ENCODE measurements at regions not wholly inside any gene's neighbourhood (a gene's known extent, or its start where the extent isn't known, plus 50 kb on each side); places are given as distances from the start of the nearest gene placed in this dataset.
"Not testable (repeated sequence)": the region's sequence is repeated elsewhere in the genome, so short reads cannot be mapped to it uniquely, and the experiment has no call there.

GRCh38 chr12:124700810-124701592, 133.6 kb upstream of the NCOR2 start:
- no peak overlapping the region for H3K27ac Mint-ChIP-seq
- no peak overlapping the region for H3K4me3 Mint-ChIP-seq
- peaks cover 11% of the 10 kb centered on the region for H3K27me3 Mint-ChIP-seq
- DNase-seq, result no peak
- CTCF ChIA-PET, result interaction anchor here (0.5 to 0.6 kb wide), 2 partner anchors 27 to 99 kb away, joined by 3 to 4 read pairs; no protein-coding TSS in a partner anchor
- no peaks in the 10 kb centered on the region for H3K9me3 Mint-ChIP-seq
- POLR2A ChIA-PET, result no interaction called here
- H3K36me3 Mint-ChIP-seq (ENCODE audit: low read depth), result no peaks in the 10 kb centered on the region
- no peaks in the 10 kb centered on the region for H3K4me1 Mint-ChIP-seq

- H3K27ac Mint-ChIP-seq, result no peak overlapping the region
- H3K36me3 Mint-ChIP-seq (ENCODE audit: low read depth), result no peaks in the 10 kb centered on the region
- ChIA-PET CTCF (no interaction called here), POLR2A (no interaction called here)
- H3K9me3 Mint-ChIP-seq, result no peaks in the 10 kb centered on the region
- H3K4me3 Mint-ChIP-seq, result no peak overlapping the region
- peaks cover 12% of the 10 kb centered on the region for H3K27me3 Mint-ChIP-seq
- no peak for DNase-seq
- peaks cover 4% of the 10 kb centered on the region for H3K4me1 Mint-ChIP-seq
Measured at GRCh38 chr12:124699909-124700308, 132.5 kb upstream of the NCOR2 start.

GRCh38 chr12:124698998-124699305, 131.5 kb upstream of the NCOR2 start:
- ChIA-PET POLR2A (no interaction called here), CTCF (interaction anchor here (1.2 to 1.3 kb wide), 2 partner anchors 9 to 11 kb away, joined by 3 read pairs; no protein-coding TSS in a partner anchor)
- DNase-seq, result no peak
- H3K27ac Mint-ChIP-seq, result no peak overlapping the region
- no peak overlapping the region for H3K4me3 Mint-ChIP-seq
- H3K27me3 Mint-ChIP-seq, result peaks cover 12% of the 10 kb centered on the region
- no peaks in the 10 kb centered on the region for H3K9me3 Mint-ChIP-seq
- H3K36me3 Mint-ChIP-seq (ENCODE audit: low read depth), result no peaks in the 10 kb centered on the region
- H3K4me1 Mint-ChIP-seq, result peaks cover 12% of the 10 kb centered on the region

GRCh38 chr12:124698211-124698997, 131.0 kb upstream of the NCOR2 start:
- Mint-ChIP-seq H3K9me3 (no peaks in the 10 kb centered on the region), H3K27me3 (peaks cover 12% of the 10 kb centered on the region), H3K4me1 (peaks cover 16% of the 10 kb centered on the region), H3K36me3 (ENCODE audit: low read depth) (no peaks in the 10 kb centered on the region), H3K27ac (no peak overlapping the region), H3K4me3 (no peak overlapping the region)
- CTCF ChIA-PET, result interaction anchor here (1.2 to 1.3 kb wide), 2 partner anchors 9 to 11 kb away, joined by 3 read pairs; no protein-coding TSS in a partner anchor
- DNase-seq, result no peak
- POLR2A ChIA-PET, result no interaction called here

- CTCF ChIA-PET, result interaction anchor here (0.6 to 1.3 kb wide), 2 partner anchors 12 to 500 kb away, joined by 3 read pairs; no protein-coding TSS in a partner anchor
- POLR2A ChIA-PET, result not testable (repeated sequence)
- H3K27me3 Mint-ChIP-seq, result peaks cover 12% of the 10 kb centered on the region
Measured at GRCh38 chr12:124697722-124698121, 130.3 kb upstream of the NCOR2 start.

GRCh38 chr12:124696693-124697476, 129.5 kb upstream of the NCOR2 start:
- POLR2A ChIA-PET, result no interaction called here
- Mint-ChIP-seq H3K4me1 (peaks cover 17% of the 10 kb centered on the region), H3K27me3 (peaks cover 11% of the 10 kb centered on the region), H3K4me3 (no peak overlapping the region), H3K27ac (no peak overlapping the region), H3K36me3 (ENCODE audit: low read depth) (no peaks in the 10 kb centered on the region), H3K9me3 (peaks cover 7% of the 10 kb centered on the region)
- no peak for DNase-seq
- CTCF ChIA-PET, result interaction anchor here (0.6 kb wide), 1 partner anchor 499 kb away, joined by 3 read pairs; no protein-coding TSS in a partner anchor

More at GRCh38 chr12:124697722-124698121, 130.3 kb upstream of the NCOR2 start:
- H3K27ac Mint-ChIP-seq; H3K9me3 Mint-ChIP-seq; DNase-seq; H3K36me3 Mint-ChIP-seq (ENCODE audit: low read depth); H3K4me3 Mint-ChIP-seq: not testable (repeated sequence)
- peaks cover 17% of the 10 kb centered on the region for H3K4me1 Mint-ChIP-seq

GRCh38 chr12:124695861-124696260, 128.4 kb upstream of the NCOR2 start:
- peaks cover 22% of the 10 kb centered on the region for H3K4me1 Mint-ChIP-seq
- POLR2A ChIA-PET, result no interaction called here

GRCh38 chr12:124694846-124695497, 127.6 kb upstream of the NCOR2 start:
- no peak overlapping the region for H3K27ac Mint-ChIP-seq
- peaks cover 11% of the 10 kb centered on the region for H3K27me3 Mint-ChIP-seq
- ChIA-PET POLR2A (no interaction called here), CTCF (interaction anchor here (1.0 to 1.2 kb wide), 2 partner anchors 12 to 56 kb away, joined by 3 read pairs; no protein-coding TSS in a partner anchor)
- peaks cover 15% of the 10 kb centered on the region for H3K9me3 Mint-ChIP-seq
- H3K4me3 Mint-ChIP-seq, result no peak overlapping the region
- H3K4me1 Mint-ChIP-seq, result peaks cover 22% of the 10 kb centered on the region
- no peaks in the 10 kb centered on the region for H3K36me3 Mint-ChIP-seq (ENCODE audit: low read depth)
- no peak for DNase-seq

More at GRCh38 chr12:124695861-124696260, 128.4 kb upstream of the NCOR2 start:
- Mint-ChIP-seq H3K27me3 (peaks cover 11% of the 10 kb centered on the region), H3K36me3 (ENCODE audit: low read depth) (no peaks in the 10 kb centered on the region), H3K9me3 (peaks cover 15% of the 10 kb centered on the region), H3K4me3 (no peak overlapping the region), H3K27ac (no peak overlapping the region)
- no peak for DNase-seq
- CTCF ChIA-PET, result no interaction called here

- ChIA-PET CTCF (interaction anchor here (1.0 to 1.2 kb wide), 3 partner anchors 11 to 55 kb away, joined by 3 read pairs; no protein-coding TSS in a partner anchor), POLR2A (no interaction called here)
- DNase-seq, result peak; percentile 44
- no peak overlapping the region for H3K4me3 Mint-ChIP-seq
- no peaks in the 10 kb centered on the region for H3K36me3 Mint-ChIP-seq (ENCODE audit: low read depth)
- peaks cover 15% of the 10 kb centered on the region for H3K9me3 Mint-ChIP-seq
- no peak overlapping the region for H3K27ac Mint-ChIP-seq
- H3K27me3 Mint-ChIP-seq, result peaks cover 11% of the 10 kb centered on the region
- H3K4me1 Mint-ChIP-seq, result peaks cover 24% of the 10 kb centered on the region
Measured at GRCh38 chr12:124694250-124694649, 126.8 kb upstream of the NCOR2 start.

GRCh38 chr12:124693111-124693723, 125.8 kb upstream of the NCOR2 start:
- no peak for DNase-seq
- peaks cover 30% of the 10 kb centered on the region for H3K4me1 Mint-ChIP-seq
- no peak overlapping the region for H3K4me3 Mint-ChIP-seq
- POLR2A ChIA-PET, result no interaction called here
- H3K27me3 Mint-ChIP-seq, result peaks cover 6% of the 10 kb centered on the region
- no peak overlapping the region for H3K27ac Mint-ChIP-seq
- H3K9me3 Mint-ChIP-seq, result peaks cover 15% of the 10 kb centered on the region
- CTCF ChIA-PET, result interaction anchor here (0.8 to 1.1 kb wide), 3 partner anchors 10 to 35 kb away, joined by 3 read pairs; no protein-coding TSS in a partner anchor
- H3K36me3 Mint-ChIP-seq (ENCODE audit: low read depth), result no peaks in the 10 kb centered on the region

GRCh38 chr12:124692443-124692842, 125.0 kb upstream of the NCOR2 start:
- Mint-ChIP-seq H3K4me3 (no peak overlapping the region), H3K4me1 (peaks cover 38% of the 10 kb centered on the region), H3K27ac (no peak overlapping the region), H3K9me3 (peaks cover 15% of the 10 kb centered on the region), H3K36me3 (ENCODE audit: low read depth) (no peaks in the 10 kb centered on the region), H3K27me3 (peaks cover 6% of the 10 kb centered on the region)
- ChIA-PET CTCF (interaction anchor here (0.8 kb wide), 1 partner anchor 13 kb away, joined by 3 read pairs; no protein-coding TSS in a partner anchor), POLR2A (no interaction called here)
- DNase-seq, result no peak

GRCh38 chr12:124691429-124691828, 124.0 kb upstream of the NCOR2 start:
- CTCF ChIA-PET, result no interaction called here
- no peak overlapping the region for H3K27ac Mint-ChIP-seq
- no peak overlapping the region for H3K4me3 Mint-ChIP-seq
- H3K27me3 Mint-ChIP-seq, result peaks cover 8% of the 10 kb centered on the region
- peaks cover 2% of the 10 kb centered on the region for H3K36me3 Mint-ChIP-seq (ENCODE audit: low read depth)
- POLR2A ChIA-PET, result no interaction called here
- peaks cover 15% of the 10 kb centered on the region for H3K9me3 Mint-ChIP-seq
- DNase-seq, result no peak
- H3K4me1 Mint-ChIP-seq, result peaks cover 45% of the 10 kb centered on the region

Measured in activated CD4-positive, alpha-beta T cell treated with anti-CD3 and anti-CD28 coated beads, Interleukin-2, amount 10 ng/mL, durations not matched to agents 7 days and 5 days (primary cell).